HT1080 (cell line): ENCODE measurements at regions not wholly inside any gene's neighbourhood (a gene's known extent, or its start where the extent isn't known, plus 50 kb on each side); places are given as distances from the start of the nearest gene placed in this dataset.

Source experiments
- DNase-seq: peaks from one replicate; pipeline ENCODE4 v3.0.0-alpha.2; 2015; ENCODE audit warnings: low read depth

GRCh38 chr19:31705656-31706055 lies 356.4 kb upstream of the TSHZ3 start:
- DNase-seq, result no peak

- DNase-seq, result no peak
Measured at GRCh38 chr19:31706131-31706530, 356.9 kb upstream of the TSHZ3 start.

GRCh38 chr19:31706691-31707620 lies 357.7 kb upstream of the TSHZ3 start:
- no peak for DNase-seq

GRCh38 chr19:31708520-31708919 lies 359.3 kb upstream of the TSHZ3 start:
- no peak for DNase-seq

GRCh38 chr19:31709476-31709875 lies 360.2 kb upstream of the TSHZ3 start:
- DNase-seq, result no peak

GRCh38 chr19:31715249-31715945 lies 366.2 kb upstream of the TSHZ3 start:
- no peak for DNase-seq

- no peak for DNase-seq
Measured at GRCh38 chr19:31716826-31717225, 367.6 kb upstream of the TSHZ3 start.

GRCh38 chr19:31717269-31717923 lies 368.2 kb upstream of the TSHZ3 start:
- DNase-seq, result no peak

- DNase-seq, result no peak
Measured at GRCh38 chr19:31718032-31718431, 368.8 kb upstream of the TSHZ3 start.

GRCh38 chr19:31718898-31719297 lies 369.7 kb upstream of the TSHZ3 start:
- no peak for DNase-seq

GRCh38 chr19:31723101-31723500 lies 373.9 kb upstream of the TSHZ3 start:
- no peak for DNase-seq

GRCh38 chr19:31725051-31725450 lies 375.8 kb upstream of the TSHZ3 start:
- no peak for DNase-seq

- DNase-seq, result no peak
Measured at GRCh38 chr19:31727536-31727935, 378.3 kb upstream of the TSHZ3 start.

- DNase-seq, result no peak
Measured at GRCh38 chr19:31730270-31730669, 381.0 kb upstream of the TSHZ3 start.

- no peak for DNase-seq
Measured at GRCh38 chr19:31733591-31733990, 384.4 kb upstream of the TSHZ3 start.

GRCh38 chr19:31742249-31742648 lies 393.0 kb upstream of the TSHZ3 start:
- DNase-seq, result no peak

GRCh38 chr19:31745731-31746130 lies 396.5 kb upstream of the TSHZ3 start:
- no peak for DNase-seq

GRCh38 chr19:31749231-31749630 lies 400.0 kb upstream of the TSHZ3 start:
- no peak for DNase-seq

GRCh38 chr19:31759359-31759758 lies 410.1 kb upstream of the TSHZ3 start:
- DNase-seq, result no peak

GRCh38 chr19:31761281-31761913 lies 412.2 kb upstream of the TSHZ3 start:
- DNase-seq, result no peak

- no peak for DNase-seq
Measured at GRCh38 chr19:31770223-31770622, 421.0 kb upstream of the TSHZ3 start.

- DNase-seq, result peak; percentile 23
Measured at GRCh38 chr19:31772915-31773314, 423.7 kb upstream of the TSHZ3 start.
